A673 (cell line): ENCODE measurements at regions not wholly inside any gene's neighbourhood (a gene's known extent, or its start where the extent isn't known, plus 50 kb on each side); places are given as distances from the start of the nearest gene placed in this dataset.

Experiments
- BruUV-seq: library from RNA; stranded (reverse); fragments of 400-500 nt; replicated peaks from 2 replicates; lab custom pipeline; 2021; lab: Mats Ljungman, UMichigan
- CTCF ChIA-PET: fragments of 300-600 bp; sonication (Branson Sonifier 250); formaldehyde crosslinking; loops from one replicate; lab custom pipeline; 2022; ENCODE audit warnings: antibody characterized with exemption; lab: Charles Lee
- POLR2A ChIA-PET: fragments of 300-600 bp; sonication (Branson Sonifier 250); formaldehyde crosslinking; loops from one replicate; lab custom pipeline; 2022; ENCODE audit warnings: antibody characterized with exemption; ENCODE audit not compliant: low non-redundant PET; lab: Charles Lee
- DNase-seq: peaks from one replicate; pipeline ENCODE4 v3.0.0-alpha.2; 2015; ENCODE audit warnings: low spot score
- H3K27ac ChIP-seq: fragments of 200-600 bp; sonication (generic); 2 replicates; pipeline ENCODE4 v1.5.1; 2016; ENCODE audit warnings: mixed run types, low read depth, mild to moderate bottlenecking, mixed read lengths, antibody characterized with exemption, low read length; ENCODE audit not compliant: poor library complexity, severe bottlenecking
- H3K27me3 ChIP-seq: fragments of 200-600 bp; sonication (generic); replicated peaks from 2 replicates; pipeline ENCODE4 v1.6.1; 2017; ENCODE audit warnings: mixed run types, low read depth, mild to moderate bottlenecking, mixed read lengths, antibody characterized with exemption, low read length; ENCODE audit not compliant: insufficient read depth, poor library complexity
- H3K36me3 ChIP-seq: fragments of 200-600 bp; sonication (generic); 2 replicates; pipeline ENCODE4 v1.6.1; 2016; ENCODE audit warnings: mixed run types, mild to moderate bottlenecking, mixed read lengths, antibody characterized with exemption, low read length; ENCODE audit not compliant: insufficient read depth, poor library complexity, severe bottlenecking
- H3K4me1 ChIP-seq: fragments of 200-600 bp; sonication (generic); 2 replicates; pipeline ENCODE4 v1.6.1; 2017; ENCODE audit warnings: mixed run types, mild to moderate bottlenecking, mixed read lengths, antibody characterized with exemption, low read length; ENCODE audit not compliant: insufficient read depth, poor library complexity, severe bottlenecking
- H3K4me3 ChIP-seq: fragments of 200-600 bp; sonication (generic); 2 replicates; pipeline ENCODE4 v1.5.1; 2016; ENCODE audit warnings: low read depth, mixed run types, mild to moderate bottlenecking, mixed read lengths, low read length; ENCODE audit not compliant: poor library complexity, severe bottlenecking
- H3K9me3 ChIP-seq: fragments of 200-600 bp; sonication (generic); 2 replicates; pipeline ENCODE4 v1.6.1; 2016; ENCODE audit warnings: mixed run types, low read depth, mild to moderate bottlenecking, mixed read lengths, antibody characterized with exemption, low read length; ENCODE audit not compliant: poor library complexity, severe bottlenecking
- EZH2 ChIP-seq: fragments of 200-600 bp; sonication (generic); IDR thresholded peaks from 2 replicates; pipeline ENCODE4 v1.6.1; 2017; ENCODE audit warnings: borderline replicate concordance, low read depth, mild to moderate bottlenecking, mixed read lengths, antibody characterized with exemption, low read length; ENCODE audit not compliant: poor library complexity, severe bottlenecking
- intact Hi-C: fragments of 100-400 bp; cut with micrococcal nuclease; formaldehyde crosslinking; loops from one replicate; pipeline ENCODE4 v1.10.0; 2022; ENCODE audit not compliant: unreplicated experiment
- TF ChIP-seq, protein P1 (sequence below): fragments of 300-800, 200-600 bp; sonication (generic); conservative IDR thresholded peaks from 2 replicates; pipeline ENCODE4 v1.5.1; 2017; ENCODE audit warnings: low read depth, mild to moderate bottlenecking, antibody characterized with exemption, low read length, moderate library complexity, mixed read lengths

GRCh38 chr6:86536121-86536520, 401.2 kb upstream of the HTR1E start:
- CTCF ChIA-PET, result no interaction called here
- POLR2A ChIA-PET, result no interaction called here

GRCh38 chr6:86535100-86535499, 402.2 kb upstream of the HTR1E start:
- ChIA-PET POLR2A (no interaction called here), CTCF (no interaction called here)
- Histone ChIP-seq H3K4me1 (no peaks in the 10 kb centered on the region), H3K27ac (no peak overlapping the region), H3K9me3 (peaks cover 12% of the 10 kb centered on the region), H3K27me3 (no peaks in the 10 kb centered on the region), H3K4me3 (no peak overlapping the region), H3K36me3 (no peaks in the 10 kb centered on the region)
- TF ChIP-seq, protein P1, sequence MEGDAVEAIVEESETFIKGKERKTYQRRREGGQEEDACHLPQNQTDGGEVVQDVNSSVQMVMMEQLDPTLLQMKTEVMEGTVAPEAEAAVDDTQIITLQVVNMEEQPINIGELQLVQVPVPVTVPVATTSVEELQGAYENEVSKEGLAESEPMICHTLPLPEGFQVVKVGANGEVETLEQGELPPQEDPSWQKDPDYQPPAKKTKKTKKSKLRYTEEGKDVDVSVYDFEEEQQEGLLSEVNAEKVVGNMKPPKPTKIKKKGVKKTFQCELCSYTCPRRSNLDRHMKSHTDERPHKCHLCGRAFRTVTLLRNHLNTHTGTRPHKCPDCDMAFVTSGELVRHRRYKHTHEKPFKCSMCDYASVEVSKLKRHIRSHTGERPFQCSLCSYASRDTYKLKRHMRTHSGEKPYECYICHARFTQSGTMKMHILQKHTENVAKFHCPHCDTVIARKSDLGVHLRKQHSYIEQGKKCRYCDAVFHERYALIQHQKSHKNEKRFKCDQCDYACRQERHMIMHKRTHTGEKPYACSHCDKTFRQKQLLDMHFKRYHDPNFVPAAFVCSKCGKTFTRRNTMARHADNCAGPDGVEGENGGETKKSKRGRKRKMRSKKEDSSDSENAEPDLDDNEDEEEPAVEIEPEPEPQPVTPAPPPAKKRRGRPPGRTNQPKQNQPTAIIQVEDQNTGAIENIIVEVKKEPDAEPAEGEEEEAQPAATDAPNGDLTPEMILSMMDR, result no peak
- no peak for TF ChIP-seq EZH2
- no TSS peak for BruUV-seq
- intact Hi-C loops, result no loop called here
- no peak for DNase-seq

More at GRCh38 chr6:86536121-86536520, 401.2 kb upstream of the HTR1E start:
- Histone ChIP-seq H3K4me3 (no peak overlapping the region), H3K4me1 (no peaks in the 10 kb centered on the region), H3K27ac (no peak overlapping the region), H3K36me3 (no peaks in the 10 kb centered on the region), H3K9me3 (peaks cover 12% of the 10 kb centered on the region), H3K27me3 (no peaks in the 10 kb centered on the region)
- no peak for TF ChIP-seq EZH2
- TF ChIP-seq, protein P1, result no peak
- intact Hi-C loops, result no loop called here
- DNase-seq, result no peak
- BruUV-seq, result no TSS peak

DNA sequence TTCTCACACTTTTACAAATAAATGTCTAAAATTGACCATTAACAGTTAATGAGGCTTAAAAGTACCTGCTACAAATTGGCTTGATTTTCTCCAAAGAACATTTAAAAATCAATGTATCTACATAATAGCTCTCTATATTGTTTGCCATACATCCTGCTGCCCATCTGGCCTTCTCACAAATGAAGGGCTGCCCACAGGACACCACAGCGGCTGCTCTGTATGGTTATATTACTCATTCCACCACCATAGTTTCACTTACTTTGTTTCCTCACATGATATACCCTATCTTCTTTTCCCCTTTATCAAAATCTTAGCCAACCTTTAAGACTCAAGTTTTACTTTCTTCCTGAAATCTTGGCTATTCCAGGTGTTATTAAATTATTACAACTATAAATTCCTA, 407.7 kb upstream of the HTR1E start:
- no TSS peak for BruUV-seq
- POLR2A ChIA-PET, result no interaction called here
- intact Hi-C loops, result no loop called here
- Histone ChIP-seq H3K36me3 (no peaks in the 10 kb centered on the region), H3K27me3 (no peaks in the 10 kb centered on the region), H3K4me1 (no peaks in the 10 kb centered on the region), H3K9me3 (peaks cover 5% of the 10 kb centered on the region), H3K27ac (no peak overlapping the region), H3K4me3 (no peak overlapping the region)
- no peak for DNase-seq
- TF ChIP-seq, protein P1, result no peak
- no peak for TF ChIP-seq EZH2
- CTCF ChIA-PET, result no interaction called here
